Stimulated activated CD4-positive, alpha-beta T cell treated with anti-CD3 and anti-CD28 coated beads, Interleukin-1b, Interleukin-23, amount 100 ng/mL, for 4 hours (primary cell): ENCODE measurements at regions not wholly inside any gene's neighbourhood (a gene's known extent, or its start where the extent isn't known, plus 50 kb on each side); places are given as distances from the start of the nearest gene placed in this dataset.
"Not testable (repeated sequence)": the region's sequence is repeated elsewhere in the genome, so short reads cannot be mapped to it uniquely, and the experiment has no call there.

Source experiments
- DNase-seq, 2 donors: peaks; one replicate each; pipeline ENCODE4 v3.0.0-alpha.2; 2020; ENCODE audit warnings: low read depth in 2 of 2

- DNase-seq: no peak
Observed at GRCh38 chr13:44887515-44887914, 101.8 kb downstream of the NUFIP1 start.

GRCh38 chr13:44884076-44884729 is 105.1 kb downstream of the NUFIP1 start:
- DNase-seq: no peak

- DNase-seq: no peak
Observed at GRCh38 chr13:44879452-44880058, 109.7 kb downstream of the NUFIP1 start.

GRCh38 chr13:44876782-44877324 is 112.4 kb downstream of the NUFIP1 start:
- no peak for DNase-seq

GRCh38 chr13:44874886-44875630 is 114.2 kb downstream of the NUFIP1 start:
- no peak for DNase-seq

GRCh38 chr13:44874176-44874575 is 115.1 kb downstream of the NUFIP1 start:
- no peak for DNase-seq

- DNase-seq: no peak
Observed at GRCh38 chr13:44873461-44873860, 115.8 kb downstream of the NUFIP1 start.

GRCh38 chr13:44872751-44873150 is 116.5 kb downstream of the NUFIP1 start:
- no peak for DNase-seq

- no peak for DNase-seq
Observed at GRCh38 chr13:44870456-44870929, 118.8 kb downstream of the NUFIP1 start.

GRCh38 chr13:44869167-44869566 is 120.1 kb downstream of the NUFIP1 start:
- no peak for DNase-seq

- DNase-seq: no peak
Observed at GRCh38 chr13:44868397-44868796, 120.9 kb downstream of the NUFIP1 start.

- DNase-seq: no peak
Observed at GRCh38 chr13:44867825-44868224, 121.4 kb downstream of the NUFIP1 start.

- no peak for DNase-seq
Observed at GRCh38 chr13:44866411-44866911, 122.8 kb downstream of the NUFIP1 start.

- no peak for DNase-seq
Observed at GRCh38 chr13:44865722-44866410, 123.4 kb downstream of the NUFIP1 start.

- not testable (repeated sequence) for DNase-seq
Observed at GRCh38 chr13:44863641-44864040, 125.6 kb downstream of the NUFIP1 start.

GRCh38 chr13:44860454-44860853 is 128.8 kb downstream of the NUFIP1 start:
- no peak for DNase-seq

- DNase-seq: no peak
Observed at GRCh38 chr13:44857736-44858135, 131.5 kb downstream of the NUFIP1 start.

GRCh38 chr13:44857061-44857460 is 132.2 kb downstream of the NUFIP1 start:
- DNase-seq: no peak

GRCh38 chr13:44855860-44856259 is 133.4 kb downstream of the NUFIP1 start:
- no peak for DNase-seq

- DNase-seq: no peak
Observed at GRCh38 chr13:44854313-44855060, 134.8 kb downstream of the NUFIP1 start.

- DNase-seq: no peak
Observed at GRCh38 chr13:44853641-44854040, 135.6 kb downstream of the NUFIP1 start.
